Prostate gland (tissue), 2 donors: ENCODE measurements at regions not wholly inside any gene's neighbourhood (a gene's known extent, or its start where the extent isn't known, plus 50 kb on each side); places are given as distances from the start of the nearest gene placed in this dataset.

Experiments used
- CTCF ChIP-seq, 4 experiments: fragments of 200-600 bp in 2 of 4; fragments of 450-650 bp in 2 of 4; sonication (generic) in 2 of 4; IDR thresholded peaks; 1 replicate in 3 of 4; 2 replicates in 1 of 4; pipeline ENCODE4 v1.5.1; 2016 to 2019; ENCODE audit warnings: antibody characterized with exemption in 4 of 4, mild to moderate bottlenecking in 2 of 4, moderate library complexity in 2 of 4
- POLR2A ChIP-seq: fragments of 450-650 bp; IDR thresholded peaks from one replicate; pipeline ENCODE4 v1.6.1; 2016; ENCODE audit warnings: antibody characterized with exemption, mild to moderate bottlenecking
- POLR2AphosphoS5 ChIP-seq: sonication (generic); formaldehyde crosslinking; IDR thresholded peaks from one replicate; pipeline ENCODE4 v1.6.1; 2017; ENCODE audit warnings: antibody characterized with exemption

GRCh38 chrX:109797311-109797975, 64.4 kb upstream of the ACSL4 start:
- TF ChIP-seq CTCF (IDR thresholded peaks at IDR 0.05) (no peak), POLR2AphosphoS5 (no peak), POLR2A (no peak)
